ENCODE measurements at regions not wholly inside any gene's neighbourhood (a gene's known extent, or its start where the extent isn't known, plus 50 kb on each side); places are given as distances from the start of the nearest gene placed in this dataset.

- TF ChIP-seq ATF3 (CRISPR knock-in tag; IDR thresholded peaks at IDR 0.05) (no peak), SAP130 (CRISPR knock-in tag; IDR thresholded peaks at IDR 0.05; ENCODE audit: low read depth) (0 out of 2 replicates have a peak, but pooled peaks have one; percentile 28), FOXP4 (CRISPR knock-in tag; IDR thresholded peaks at IDR 0.05) (peak; percentile 64), NR2F6 (IDR thresholded peaks at IDR 0.05) (no peak), NR2F6 (CRISPR knock-in tag; IDR thresholded peaks at IDR 0.05) (peak; percentile 33; the same call in 1 of the 2 replicates), ZNF678 (CRISPR knock-in tag; IDR thresholded peaks at IDR 0.05) (no peak), FOXA3 (CRISPR knock-in tag; IDR thresholded peaks at IDR 0.05) (peak; percentile 59; the same call in 1 of the 2 replicates), PATZ1 (CRISPR knock-in tag; IDR thresholded peaks at IDR 0.05) (no peak), RARA (CRISPR knock-in tag; IDR thresholded peaks at IDR 0.05) (peak; percentile 38; the same call in 1 of the 2 replicates), MED1 (CRISPR knock-in tag; IDR thresholded peaks at IDR 0.05) (peak; percentile 60; the same call in 1 of the 2 replicates), PRPF4 (IDR thresholded peaks at IDR 0.05; ENCODE audit: low read depth, low read length, poor library complexity, severe bottlenecking) (no peak), NRL (CRISPR knock-in tag; IDR thresholded peaks at IDR 0.05; ENCODE audit: borderline replicate concordance) (no peak), PAXIP1 (CRISPR knock-in tag; conservative IDR thresholded peaks at IDR 0.05) (0 out of 2 replicates have a peak, but pooled peaks have one; percentile 26), ZNF598 (CRISPR knock-in tag; IDR thresholded peaks at IDR 0.05; ENCODE audit: borderline replicate concordance) (no peak), CREM (IDR thresholded peaks at IDR 0.05) (no peak), CREM (CRISPR knock-in tag; IDR thresholded peaks at IDR 0.05) (no peak), NFIC (IDR thresholded peaks at IDR 0.05; ENCODE audit: low read length) (no peak), FOSL2 (CRISPR knock-in tag; IDR thresholded peaks at IDR 0.05) (peak; percentile 59), RXRB (CRISPR knock-in tag; IDR thresholded peaks at IDR 0.05; ENCODE audit: borderline replicate concordance) (peak; percentile 25; the same call in 1 of the 2 replicates), ETS1 (CRISPR knock-in tag; IDR thresholded peaks at IDR 0.05) (no peak), TEAD3 (CRISPR knock-in tag; optimal IDR thresholded peaks at IDR 0.05; ENCODE audit: borderline replicate concordance) (peak; percentile 39), ZNF180 (CRISPR knock-in tag; IDR thresholded peaks at IDR 0.05; ENCODE audit: borderline replicate concordance, low read depth) (no peak), ZNF3 (CRISPR knock-in tag; IDR thresholded peaks at IDR 0.05) (no peak)
Measured at GRCh38 chr5:142446131-142446959, 121.5 kb upstream of the SPRY4 start (continued).
